GM12878 (cell line): ENCODE measurements at regions not wholly inside any gene's neighbourhood (a gene's known extent, or its start where the extent isn't known, plus 50 kb on each side); places are given as distances from the start of the nearest gene placed in this dataset.

Experiments
- ATAC-seq: fragments of 200-7000 bp; cut with Tn5 transposase; 3 replicates; pipeline ENCODE4 v1.9.1; 2020; ENCODE audit warnings: mild to moderate bottlenecking, moderate library complexity
- BruUV-seq: library from RNA; stranded (reverse); fragments of 400-500 nt; replicated peaks from 2 replicates; lab custom pipeline; 2021; lab: Mats Ljungman, UMichigan
- CTCF ChIA-PET: fragments of 300-600 bp; sonication (Branson Sonifier 250); formaldehyde crosslinking; extraction: SDS; loops from one replicate; lab custom pipeline; 2021; ENCODE audit warnings: inconsistent platforms; lab: Yijun Ruan, JAX
- POLR2A ChIA-PET: fragments of 350-600 bp; formaldehyde crosslinking; extraction: SDS; loops from one replicate; lab custom pipeline; 2021; ENCODE audit warnings: inconsistent platforms; lab: Charles Lee
- RAD21 ChIA-PET: fragments of 300-600 bp; sonication (Branson Sonifier 250); formaldehyde crosslinking; loops from one replicate; lab custom pipeline; 2023; ENCODE audit warnings: antibody characterized with exemption; ENCODE audit not compliant: unreplicated experiment; lab: Charles Lee
- SMC1A ChIA-PET: fragments of 300-600 bp; sonication (Branson Sonifier 250); formaldehyde crosslinking; loops from one replicate; lab custom pipeline; 2023; ENCODE audit not compliant: unreplicated experiment, uncharacterized antibody; lab: Charles Lee
- DNase-seq: peaks from one replicate; pipeline ENCODE4 v3.0.0-alpha.2; 2011; ENCODE audit warnings: low read depth, low spot score
- FAIRE-seq: peaks from 3 replicates; lab custom pipeline; 2011; peaks lifted over from hg19 to GRCh38; lab: Jason Lieb, UNC
- H2AFZ ChIP-seq: 2 replicates; pipeline ENCODE4 v1.6.0; 2011; ENCODE audit warnings: low read depth, low read length, control low read depth; ENCODE audit not compliant: control insufficient read depth
- H3K27ac ChIP-seq: 2 replicates; pipeline ENCODE4 v1.5.1; 2011; ENCODE audit warnings: control low read depth; ENCODE audit not compliant: control insufficient read depth, insufficient read depth
- H3K27me3 ChIP-seq, 2 experiments: replicated peaks in 1 of 2; 2 replicates each; pipeline versions ENCODE4 v1.6.0 to v1.6.1; 2011; ENCODE audit warnings: low read length in 1 of 2; ENCODE audit not compliant: control insufficient read depth in 2 of 2, insufficient read depth in 2 of 2
- H3K36me3 ChIP-seq, 2 experiments: 2 replicates each; pipeline ENCODE4 v1.5.1; 2011; ENCODE audit warnings: low read length in 1 of 2; ENCODE audit not compliant: control insufficient read depth in 2 of 2, insufficient read depth in 2 of 2
- H3K4me1 ChIP-seq: 2 replicates; pipeline ENCODE4 v1.6.1; 2011; ENCODE audit warnings: mild to moderate bottlenecking, low read length, moderate library complexity, mixed read lengths; ENCODE audit not compliant: control insufficient read depth, insufficient read depth
- H3K4me2 ChIP-seq: 2 replicates; pipeline ENCODE4 v1.6.0; 2011; ENCODE audit warnings: control low read depth; ENCODE audit not compliant: control insufficient read depth, insufficient read depth
- H3K4me3 ChIP-seq: fragments of 200-600 bp; sonication (generic); 2 replicates; pipeline ENCODE4 v1.5.1; 2016
- H3K79me2 ChIP-seq: 2 replicates; pipeline ENCODE4 v1.6.0; 2011; ENCODE audit warnings: low read length; ENCODE audit not compliant: control insufficient read depth, insufficient read depth
- H3K9ac ChIP-seq: 2 replicates; pipeline ENCODE4 v1.8.0; 2011; ENCODE audit warnings: low read length, control low read depth, mixed read lengths; ENCODE audit not compliant: control insufficient read depth, insufficient read depth
- H3K9me3 ChIP-seq: replicated peaks from 3 replicates; pipeline ENCODE4 v1.5.1; 2011; ENCODE audit warnings: mild to moderate bottlenecking, low read length; ENCODE audit not compliant: control insufficient read depth, insufficient read depth
- H4K20me1 ChIP-seq: 2 replicates; pipeline ENCODE4 v1.6.0; 2011; ENCODE audit not compliant: control insufficient read depth, insufficient read depth
- ASH2L ChIP-seq: fragments of 300-600, 200-600 bp; sonication (generic); IDR thresholded peaks from 2 replicates; pipeline ENCODE4 v1.6.1; 2017; ENCODE audit warnings: low read depth, mild to moderate bottlenecking, borderline replicate concordance
- SMARCA5 ChIP-seq: fragments of 450-650 bp; IDR thresholded peaks from 2 replicates; pipeline ENCODE4 v1.6.1; 2017; ENCODE audit warnings: mild to moderate bottlenecking
- WGBS: methylation state at CpG from one replicate; pipeline ENCODE4 v1.1.6; 2016; ENCODE audit warnings: low lambda C conversion rate; ENCODE audit not compliant: insufficient replicate concordance, insufficient coverage; ENCODE audit errors: missing lambda C conversion rate; 5-methylcytosine and 5-hydroxymethylcytosine counted together
- in situ Hi-C: fragments of 300-500 bp; cut with MboI; formaldehyde crosslinking; loops from 9 replicates; pipeline ENCODE4 v1.14.3; 2018; ENCODE audit warnings: mixed read lengths
- intact Hi-C: fragments of 100-400 bp; cut with micrococcal nuclease; formaldehyde crosslinking; loops from one replicate; pipeline ENCODE4 v1.14.2; 2022; ENCODE audit not compliant: unreplicated experiment
- TF ChIP-seq, protein P1 (sequence below): fragments of 450-650 bp; IDR thresholded peaks from 2 replicates; pipeline ENCODE4 v1.6.1; 2016; ENCODE audit warnings: mild to moderate bottlenecking
- TF ChIP-seq, protein P2 (sequence below): fragments of 450-650 bp; IDR thresholded peaks from 2 replicates; pipeline ENCODE4 v1.6.1; 2018; ENCODE audit warnings: borderline replicate concordance, mild to moderate bottlenecking; ENCODE audit not compliant: partially characterized antibody

- BruUV-seq = no TSS peak
- CTCF ChIA-PET = interaction anchor here (1.2 kb wide), 1 partner anchor 13 kb away, joined by 4 read pairs; no protein-coding TSS in a partner anchor
- H3K4me3 ChIP-seq = no peak overlapping the region
- no peaks in the 10 kb centered on the region for H3K36me3 ChIP-seq
- no peak overlapping the region for H3K27ac ChIP-seq
- SMC1A ChIA-PET = no interaction called here
- no peaks in the 10 kb centered on the region for H3K4me1 ChIP-seq
- no peak overlapping the region for H3K4me2 ChIP-seq
- FAIRE-seq = no peak
- RAD21 ChIA-PET = no interaction called here
- intact Hi-C loops = no loop called here
- no peak overlapping the region for H2AFZ ChIP-seq
- DNase-seq = no peak
- no peak overlapping the region for H3K9ac ChIP-seq
- H3K79me2 ChIP-seq = no peaks in the 10 kb centered on the region
- ATAC-seq = no peak
- 47% methylated on average over 1 of the region's 1 CpG for WGBS
- in situ Hi-C loops = no loop called here
- POLR2A ChIA-PET = no interaction called here
- H4K20me1 ChIP-seq = no peaks in the 10 kb centered on the region
- TF ChIP-seq SMARCA5 = no peak
- TF ChIP-seq, protein P1, sequence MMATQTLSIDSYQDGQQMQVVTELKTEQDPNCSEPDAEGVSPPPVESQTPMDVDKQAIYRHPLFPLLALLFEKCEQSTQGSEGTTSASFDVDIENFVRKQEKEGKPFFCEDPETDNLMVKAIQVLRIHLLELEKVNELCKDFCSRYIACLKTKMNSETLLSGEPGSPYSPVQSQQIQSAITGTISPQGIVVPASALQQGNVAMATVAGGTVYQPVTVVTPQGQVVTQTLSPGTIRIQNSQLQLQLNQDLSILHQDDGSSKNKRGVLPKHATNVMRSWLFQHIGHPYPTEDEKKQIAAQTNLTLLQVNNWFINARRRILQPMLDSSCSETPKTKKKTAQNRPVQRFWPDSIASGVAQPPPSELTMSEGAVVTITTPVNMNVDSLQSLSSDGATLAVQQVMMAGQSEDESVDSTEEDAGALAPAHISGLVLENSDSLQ = no peak
- TF ChIP-seq, protein P2, sequence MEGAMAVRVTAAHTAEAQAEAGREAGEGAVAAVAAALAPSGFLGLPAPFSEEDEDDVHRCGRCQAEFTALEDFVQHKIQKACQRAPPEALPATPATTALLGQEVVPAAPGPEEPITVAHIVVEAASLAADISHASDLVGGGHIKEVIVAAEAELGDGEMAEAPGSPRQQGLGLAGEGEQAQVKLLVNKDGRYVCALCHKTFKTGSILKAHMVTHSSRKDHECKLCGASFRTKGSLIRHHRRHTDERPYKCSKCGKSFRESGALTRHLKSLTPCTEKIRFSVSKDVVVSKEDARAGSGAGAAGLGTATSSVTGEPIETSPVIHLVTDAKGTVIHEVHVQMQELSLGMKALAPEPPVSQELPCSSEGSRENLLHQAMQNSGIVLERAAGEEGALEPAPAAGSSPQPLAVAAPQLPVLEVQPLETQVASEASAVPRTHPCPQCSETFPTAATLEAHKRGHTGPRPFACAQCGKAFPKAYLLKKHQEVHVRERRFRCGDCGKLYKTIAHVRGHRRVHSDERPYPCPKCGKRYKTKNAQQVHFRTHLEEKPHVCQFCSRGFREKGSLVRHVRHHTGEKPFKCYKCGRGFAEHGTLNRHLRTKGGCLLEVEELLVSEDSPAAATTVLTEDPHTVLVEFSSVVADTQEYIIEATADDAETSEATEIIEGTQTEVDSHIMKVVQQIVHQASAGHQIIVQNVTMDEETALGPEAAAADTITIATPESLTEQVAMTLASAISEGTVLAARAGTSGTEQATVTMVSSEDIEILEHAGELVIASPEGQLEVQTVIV = no peak
- TF ChIP-seq, all 136 proteins: peak for 0
- Histone ChIP-seq H3K27me3 (no peaks in the 10 kb centered on the region), H3K9me3 (no peaks in the 10 kb centered on the region)
These were observed 369.1 kb downstream of the ZNF608 start for GRCh38 chr5:124377386-124377785.

DNA sequence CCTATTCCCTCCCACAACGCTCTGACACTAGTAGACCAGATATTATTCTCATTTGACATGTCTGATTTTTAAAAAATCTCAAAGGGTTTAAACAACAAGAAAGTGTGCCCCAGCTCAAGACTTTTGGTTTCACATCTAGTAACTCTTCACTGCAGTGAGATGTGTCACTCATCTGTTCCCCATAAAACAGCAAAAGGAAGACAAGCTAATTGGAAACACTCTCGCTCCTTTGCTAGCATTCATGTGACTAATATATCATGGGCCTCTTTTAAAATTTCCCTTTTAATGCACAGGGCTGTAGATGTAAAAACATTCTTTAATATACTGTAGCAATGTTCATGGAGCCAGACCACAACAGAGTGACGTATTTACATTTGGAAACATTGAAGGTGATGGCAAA, 372.6 kb downstream of the ZNF608 start:
- Histone ChIP-seq H2AFZ (no peak overlapping the region), H3K9ac (no peak overlapping the region), H3K4me1 (no peaks in the 10 kb centered on the region), H3K79me2 (no peaks in the 10 kb centered on the region), H3K9me3 (no peaks in the 10 kb centered on the region; the same call in 2 of the 3 replicates), H3K36me3 (no peaks in the 10 kb centered on the region), H4K20me1 (no peaks in the 10 kb centered on the region), H3K27me3 (no peaks in the 10 kb centered on the region), H3K4me3 (no peak overlapping the region), H3K27ac (no peak overlapping the region)
- intact Hi-C loops (no loop called here), in situ Hi-C loops (no loop called here)
- SMC1A ChIA-PET = no interaction called here
- FAIRE-seq (no peak), DNase-seq (no peak), ATAC-seq (no peak)
- CTCF ChIA-PET = no interaction called here
- 34% methylated on average over 3 of the region's 3 CpGs for WGBS
- RAD21 ChIA-PET = no interaction called here
- no TSS peak for BruUV-seq
- POLR2A ChIA-PET = no interaction called here
- no peak for TF ChIP-seq ASH2L
- TF ChIP-seq, all 136 proteins: peak for 0
- H3K4me2 ChIP-seq = no peak overlapping the region
